ENCODE measurements at regions not wholly inside any gene's neighbourhood (a gene's known extent, or its start where the extent isn't known, plus 50 kb on each side); places are given as distances from the start of the nearest gene placed in this dataset.

GRCh38 chr21:35974775-35975174 lies 85.6 kb downstream of the SETD4 start:
- TF ChIP-seq CTCF (IDR thresholded peaks at IDR 0.05) (no peak), POLR2A (IDR thresholded peaks at IDR 0.05) (no peak)
